ENCODE measurements at regions not wholly inside any gene's neighbourhood (a gene's known extent, or its start where the extent isn't known, plus 50 kb on each side); places are given as distances from the start of the nearest gene placed in this dataset.

GRCh38 chr6:164109770-164110140 is 695.2 kb downstream of the QKI start (continued):
- 0 out of 2 replicates have a peak, but pooled peaks have one; percentile 16 for TF ChIP-seq GABPB1 (CRISPR knock-in tag; IDR thresholded peaks at IDR 0.05)
- no peak for TF ChIP-seq SSRP1 (CRISPR knock-in tag; IDR thresholded peaks at IDR 0.05)
- TF ChIP-seq ZBTB40 (IDR thresholded peaks at IDR 0.05): no peak
- no peak for TF ChIP-seq ZBTB40 (CRISPR knock-in tag; IDR thresholded peaks at IDR 0.05)
- TF ChIP-seq ZGPAT (CRISPR knock-in tag; IDR thresholded peaks at IDR 0.05): no peak
- TF ChIP-seq ZNF362 (CRISPR knock-in tag; IDR thresholded peaks at IDR 0.05; ENCODE audit: borderline replicate concordance): no peak; the same call in 1 of the 2 replicates
- TF ChIP-seq GTF2F1 (IDR thresholded peaks at IDR 0.05; ENCODE audit: low read length): no peak
- TF ChIP-seq PAWR (CRISPR knock-in tag; IDR thresholded peaks at IDR 0.05; ENCODE audit: borderline replicate concordance): no peak
- TF ChIP-seq RAD21 (CRISPR knock-in tag; IDR thresholded peaks at IDR 0.05): peak; percentile 34; the same call in 1 of the 2 replicates
- TF ChIP-seq ZNF318 (CRISPR knock-in tag; IDR thresholded peaks at IDR 0.05): no peak
- TF ChIP-seq JUND (CRISPR knock-in tag; IDR thresholded peaks at IDR 0.05): no peak

All from HepG2 (cell line).